PC-9 (cell line): ENCODE measurements at regions not wholly inside any gene's neighbourhood (a gene's known extent, or its start where the extent isn't known, plus 50 kb on each side); places are given as distances from the start of the nearest gene placed in this dataset.

Source experiments
- CTCF ChIP-seq: fragments of 200-600 bp; sonication (generic); conservative IDR thresholded peaks from 2 replicates; pipeline ENCODE4 v1.6.1; 2017; ENCODE audit warnings: mixed run types, antibody characterized with exemption, mild to moderate bottlenecking, moderate library complexity
- EZH2 ChIP-seq: fragments of 200-600 bp; sonication (generic); IDR thresholded peaks from 2 replicates; pipeline ENCODE4 v1.8.0; 2017; ENCODE audit warnings: antibody characterized with exemption, low read depth

- TF ChIP-seq CTCF, result no peak
- no peak for TF ChIP-seq EZH2
These were observed 107.4 kb upstream of the KCTD1 start for GRCh38 chr18:26655525-26656430.
